Testis (tissue), 2 donors: ENCODE measurements at regions not wholly inside any gene's neighbourhood (a gene's known extent, or its start where the extent isn't known, plus 50 kb on each side); places are given as distances from the start of the nearest gene placed in this dataset.

ENCODE experiments used
- POLR2A ChIP-seq: fragments of 450-650 bp; IDR thresholded peaks from one replicate; pipeline ENCODE4 v1.6.1; 2017; ENCODE audit warnings: antibody characterized with exemption, mild to moderate bottlenecking, moderate library complexity
- TF ChIP-seq, protein P1 (sequence below), 3 experiments: fragments of 450-650 bp in 2 of 3; fragments of 200-600 bp in 1 of 3; sonication (generic) in 1 of 3; IDR thresholded peaks; one replicate each; pipeline ENCODE4 v1.5.1; 2016 to 2019; ENCODE audit warnings: antibody characterized with exemption in 3 of 3, mild to moderate bottlenecking in 2 of 3, moderate library complexity in 1 of 3

GRCh38 chr3:167928381-167928780 is 167.3 kb downstream of the GOLIM4 start:
- TF ChIP-seq, protein P1, sequence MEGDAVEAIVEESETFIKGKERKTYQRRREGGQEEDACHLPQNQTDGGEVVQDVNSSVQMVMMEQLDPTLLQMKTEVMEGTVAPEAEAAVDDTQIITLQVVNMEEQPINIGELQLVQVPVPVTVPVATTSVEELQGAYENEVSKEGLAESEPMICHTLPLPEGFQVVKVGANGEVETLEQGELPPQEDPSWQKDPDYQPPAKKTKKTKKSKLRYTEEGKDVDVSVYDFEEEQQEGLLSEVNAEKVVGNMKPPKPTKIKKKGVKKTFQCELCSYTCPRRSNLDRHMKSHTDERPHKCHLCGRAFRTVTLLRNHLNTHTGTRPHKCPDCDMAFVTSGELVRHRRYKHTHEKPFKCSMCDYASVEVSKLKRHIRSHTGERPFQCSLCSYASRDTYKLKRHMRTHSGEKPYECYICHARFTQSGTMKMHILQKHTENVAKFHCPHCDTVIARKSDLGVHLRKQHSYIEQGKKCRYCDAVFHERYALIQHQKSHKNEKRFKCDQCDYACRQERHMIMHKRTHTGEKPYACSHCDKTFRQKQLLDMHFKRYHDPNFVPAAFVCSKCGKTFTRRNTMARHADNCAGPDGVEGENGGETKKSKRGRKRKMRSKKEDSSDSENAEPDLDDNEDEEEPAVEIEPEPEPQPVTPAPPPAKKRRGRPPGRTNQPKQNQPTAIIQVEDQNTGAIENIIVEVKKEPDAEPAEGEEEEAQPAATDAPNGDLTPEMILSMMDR (IDR thresholded peaks at IDR 0.05) = peak in 1 of 3 experiments; percentile 4
- no peak for TF ChIP-seq POLR2A
